PFSK-1 (cell line): ENCODE measurements at regions not wholly inside any gene's neighbourhood (a gene's known extent, or its start where the extent isn't known, plus 50 kb on each side); places are given as distances from the start of the nearest gene placed in this dataset.

Experiments used
- FOXP2 ChIP-seq: optimal IDR thresholded peaks from 2 replicates; pipeline ENCODE3; 2011; ENCODE audit warnings: borderline replicate concordance, control low read depth, inconsistent platforms; ENCODE audit not compliant: insufficient read depth; ENCODE audit errors: extremely low read length, extremely low read depth
- POLR2AphosphoS5 ChIP-seq: IDR thresholded peaks from 2 replicates; pipeline ENCODE4 v1.6.1; 2012; ENCODE audit warnings: low read depth, mild to moderate bottlenecking, control low read depth, low read length, moderate library complexity
- SIN3A ChIP-seq: IDR thresholded peaks from 2 replicates; pipeline ENCODE4 v1.6.1; 2012; ENCODE audit warnings: mild to moderate bottlenecking, low read length, moderate library complexity, borderline replicate concordance; ENCODE audit not compliant: insufficient read depth
- TF ChIP-seq, protein P1 (sequence below), 2 experiments: IDR thresholded peaks; 2 replicates each; pipeline versions ENCODE4 v1.6.1 to v1.8.0; 2011 to 2012; ENCODE audit warnings: low read depth in 2 of 2, low read length in 2 of 2, control low read depth in 1 of 2, inconsistent platforms in 1 of 2, mild to moderate bottlenecking in 1 of 2, moderate library complexity in 1 of 2; ENCODE audit not compliant: insufficient read depth in 1 of 2

DNA sequence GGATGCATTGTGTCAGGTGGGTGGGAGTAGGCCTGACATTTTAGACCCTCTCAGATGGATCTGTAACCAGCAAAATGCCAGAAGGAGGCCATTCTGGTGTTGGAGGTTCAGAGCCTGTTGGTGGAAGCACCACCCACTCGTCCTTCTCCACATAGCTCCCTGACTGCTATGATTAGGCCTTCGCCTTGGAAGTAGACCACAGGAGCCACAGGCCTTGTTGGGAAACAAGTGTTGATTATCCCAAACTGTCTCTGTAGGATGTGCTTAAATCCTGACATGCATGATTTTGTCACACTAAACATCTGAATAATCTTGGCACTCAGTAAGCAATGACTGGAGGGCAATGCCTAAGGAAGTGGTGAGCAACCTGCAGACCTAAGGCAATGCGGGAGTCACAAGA, 117.2 kb upstream of the LY86 start:
- TF ChIP-seq, protein P1, sequence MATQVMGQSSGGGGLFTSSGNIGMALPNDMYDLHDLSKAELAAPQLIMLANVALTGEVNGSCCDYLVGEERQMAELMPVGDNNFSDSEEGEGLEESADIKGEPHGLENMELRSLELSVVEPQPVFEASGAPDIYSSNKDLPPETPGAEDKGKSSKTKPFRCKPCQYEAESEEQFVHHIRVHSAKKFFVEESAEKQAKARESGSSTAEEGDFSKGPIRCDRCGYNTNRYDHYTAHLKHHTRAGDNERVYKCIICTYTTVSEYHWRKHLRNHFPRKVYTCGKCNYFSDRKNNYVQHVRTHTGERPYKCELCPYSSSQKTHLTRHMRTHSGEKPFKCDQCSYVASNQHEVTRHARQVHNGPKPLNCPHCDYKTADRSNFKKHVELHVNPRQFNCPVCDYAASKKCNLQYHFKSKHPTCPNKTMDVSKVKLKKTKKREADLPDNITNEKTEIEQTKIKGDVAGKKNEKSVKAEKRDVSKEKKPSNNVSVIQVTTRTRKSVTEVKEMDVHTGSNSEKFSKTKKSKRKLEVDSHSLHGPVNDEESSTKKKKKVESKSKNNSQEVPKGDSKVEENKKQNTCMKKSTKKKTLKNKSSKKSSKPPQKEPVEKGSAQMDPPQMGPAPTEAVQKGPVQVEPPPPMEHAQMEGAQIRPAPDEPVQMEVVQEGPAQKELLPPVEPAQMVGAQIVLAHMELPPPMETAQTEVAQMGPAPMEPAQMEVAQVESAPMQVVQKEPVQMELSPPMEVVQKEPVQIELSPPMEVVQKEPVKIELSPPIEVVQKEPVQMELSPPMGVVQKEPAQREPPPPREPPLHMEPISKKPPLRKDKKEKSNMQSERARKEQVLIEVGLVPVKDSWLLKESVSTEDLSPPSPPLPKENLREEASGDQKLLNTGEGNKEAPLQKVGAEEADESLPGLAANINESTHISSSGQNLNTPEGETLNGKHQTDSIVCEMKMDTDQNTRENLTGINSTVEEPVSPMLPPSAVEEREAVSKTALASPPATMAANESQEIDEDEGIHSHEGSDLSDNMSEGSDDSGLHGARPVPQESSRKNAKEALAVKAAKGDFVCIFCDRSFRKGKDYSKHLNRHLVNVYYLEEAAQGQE (IDR thresholded peaks at IDR 0.05; ENCODE audit: insufficient read depth in 1 of 2, low read depth in 2 of 2, low read length in 2 of 2), result no peak
- TF ChIP-seq SIN3A (no peak), POLR2AphosphoS5 (no peak), FOXP2 (no peak)
